ENCODE measurements at regions not wholly inside any gene's neighbourhood (a gene's known extent, or its start where the extent isn't known, plus 50 kb on each side); places are given as distances from the start of the nearest gene placed in this dataset.

DNA sequence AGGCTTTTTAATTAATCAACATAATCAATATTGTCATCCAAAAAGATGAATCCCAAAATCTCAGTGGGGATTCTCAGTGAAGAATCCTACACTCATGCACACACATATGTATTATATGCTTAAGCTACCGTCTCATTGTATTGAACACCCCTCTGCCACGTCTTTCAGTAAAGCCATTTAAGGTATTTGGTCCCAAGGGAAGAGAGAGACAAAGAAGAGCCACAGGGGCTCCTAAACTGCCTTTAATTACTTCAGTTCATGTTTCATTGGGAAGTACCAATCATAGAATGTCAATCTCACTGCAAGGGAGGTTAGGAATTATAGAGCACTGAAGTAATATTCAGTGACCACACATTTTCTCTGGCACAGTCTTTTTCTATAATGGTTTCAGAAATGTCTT lies 388.6 kb upstream of the NEGR1 start:
- TF ChIP-seq EZH2 (IDR thresholded peaks at IDR 0.05; ENCODE audit: low read depth), result no peak
- TF ChIP-seq, protein P1, sequence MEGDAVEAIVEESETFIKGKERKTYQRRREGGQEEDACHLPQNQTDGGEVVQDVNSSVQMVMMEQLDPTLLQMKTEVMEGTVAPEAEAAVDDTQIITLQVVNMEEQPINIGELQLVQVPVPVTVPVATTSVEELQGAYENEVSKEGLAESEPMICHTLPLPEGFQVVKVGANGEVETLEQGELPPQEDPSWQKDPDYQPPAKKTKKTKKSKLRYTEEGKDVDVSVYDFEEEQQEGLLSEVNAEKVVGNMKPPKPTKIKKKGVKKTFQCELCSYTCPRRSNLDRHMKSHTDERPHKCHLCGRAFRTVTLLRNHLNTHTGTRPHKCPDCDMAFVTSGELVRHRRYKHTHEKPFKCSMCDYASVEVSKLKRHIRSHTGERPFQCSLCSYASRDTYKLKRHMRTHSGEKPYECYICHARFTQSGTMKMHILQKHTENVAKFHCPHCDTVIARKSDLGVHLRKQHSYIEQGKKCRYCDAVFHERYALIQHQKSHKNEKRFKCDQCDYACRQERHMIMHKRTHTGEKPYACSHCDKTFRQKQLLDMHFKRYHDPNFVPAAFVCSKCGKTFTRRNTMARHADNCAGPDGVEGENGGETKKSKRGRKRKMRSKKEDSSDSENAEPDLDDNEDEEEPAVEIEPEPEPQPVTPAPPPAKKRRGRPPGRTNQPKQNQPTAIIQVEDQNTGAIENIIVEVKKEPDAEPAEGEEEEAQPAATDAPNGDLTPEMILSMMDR (conservative IDR thresholded peaks at IDR 0.05), result no peak

Data from PC-9 (cell line).